ENCODE measurements at regions not wholly inside any gene's neighbourhood (a gene's known extent, or its start where the extent isn't known, plus 50 kb on each side); places are given as distances from the start of the nearest gene placed in this dataset.
"Not testable (repeated sequence)": the region's sequence is repeated elsewhere in the genome, so short reads cannot be mapped to it uniquely, and the experiment has no call there.

DNA sequence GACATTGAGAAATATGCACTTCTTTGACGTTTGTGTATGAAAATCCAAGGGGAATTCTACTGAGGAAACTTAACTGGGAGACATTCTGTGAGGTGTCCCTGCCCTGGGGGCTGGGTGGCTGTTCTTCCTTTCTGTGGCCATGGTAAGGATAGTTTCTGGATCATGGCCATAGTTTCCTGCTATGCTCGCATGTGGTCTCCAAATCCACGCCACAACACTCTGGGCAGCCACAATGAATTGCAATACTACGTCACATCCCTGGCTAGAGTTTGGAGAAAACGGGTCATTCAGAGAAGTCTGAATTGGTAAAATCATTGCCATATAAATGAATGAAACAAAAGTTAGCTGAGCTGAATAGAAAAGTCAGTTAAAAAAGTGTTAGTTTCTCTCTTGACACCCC lies 230.6 kb downstream of the UTRN start:
- DNase-seq (ENCODE audit: low read depth in 1 of 2, low spot score in 1 of 2), result no peak
- in situ Hi-C loops (cut with HindIII; ENCODE audit: low pct_unique_long_range_greater_than_20kb, low sequenced_read_pairs), result no loop called here
- no peak for TF ChIP-seq JUND (IDR thresholded peaks at IDR 0.05; ENCODE audit: low read depth)

DNA sequence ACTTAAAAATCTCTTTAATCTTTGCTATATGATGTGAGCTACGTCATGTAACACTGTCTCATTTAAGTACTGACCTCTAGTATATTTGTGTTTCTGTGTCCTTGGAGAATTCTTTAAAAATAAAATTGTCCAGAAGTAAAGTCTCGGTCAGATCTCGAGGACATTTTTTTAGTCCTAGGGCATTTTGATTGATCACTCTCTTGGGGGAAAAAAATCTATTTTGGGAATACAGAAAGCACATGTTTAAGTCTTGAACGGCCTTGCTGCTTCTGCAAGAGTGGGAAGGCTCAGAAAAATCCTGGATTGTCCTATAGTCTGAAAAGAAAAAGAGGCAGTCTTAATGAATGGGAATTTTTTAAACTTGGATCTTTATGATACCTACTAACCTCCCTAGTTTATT lies 234.3 kb downstream of the UTRN start:
- no peak for DNase-seq (ENCODE audit: low read depth in 1 of 2, low spot score in 1 of 2)
- in situ Hi-C loops (cut with HindIII; ENCODE audit: low pct_unique_long_range_greater_than_20kb, low sequenced_read_pairs), result no loop called here
- no peak for TF ChIP-seq JUND (IDR thresholded peaks at IDR 0.05; ENCODE audit: low read depth)

DNA sequence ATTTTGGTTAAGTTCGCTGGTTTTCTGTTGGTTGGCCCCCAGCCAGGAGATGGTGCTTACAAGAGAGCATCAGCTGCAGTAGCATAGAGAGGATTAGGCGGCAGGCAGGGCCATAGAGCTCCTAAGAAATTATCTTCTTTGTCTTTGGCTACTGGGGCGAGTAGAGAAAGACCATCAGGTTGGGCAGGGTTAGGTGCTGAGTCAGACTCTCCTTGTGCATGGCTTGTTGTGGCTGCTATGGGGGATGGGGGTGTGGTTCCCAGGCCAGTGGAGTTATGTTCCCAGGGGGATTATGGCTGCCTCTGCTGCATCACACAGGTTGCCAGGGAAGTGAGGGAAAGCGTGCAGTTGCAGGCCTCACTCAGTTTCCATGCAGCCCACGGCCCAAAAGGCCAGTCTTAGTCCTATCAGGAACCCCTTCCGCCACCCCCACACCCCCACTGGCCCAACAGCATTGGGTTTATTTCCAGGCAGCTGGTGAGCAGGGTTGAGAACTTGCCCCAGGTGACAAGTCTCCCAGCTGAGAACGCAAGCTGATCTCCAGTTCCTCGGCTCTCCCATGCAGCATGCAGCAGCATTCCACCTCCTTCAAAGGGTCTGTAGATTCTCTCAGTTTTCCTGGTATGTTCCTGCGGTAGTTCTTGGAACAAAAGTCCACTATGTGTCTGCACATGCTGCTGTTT lies 243.7 kb downstream of the UTRN start:
- TF ChIP-seq JUND (IDR thresholded peaks at IDR 0.05; ENCODE audit: low read depth), result no peak
- in situ Hi-C loops (cut with HindIII; ENCODE audit: low pct_unique_long_range_greater_than_20kb, low sequenced_read_pairs), result no loop called here
- no peak for DNase-seq (ENCODE audit: low read depth in 1 of 2, low spot score in 1 of 2)

DNA sequence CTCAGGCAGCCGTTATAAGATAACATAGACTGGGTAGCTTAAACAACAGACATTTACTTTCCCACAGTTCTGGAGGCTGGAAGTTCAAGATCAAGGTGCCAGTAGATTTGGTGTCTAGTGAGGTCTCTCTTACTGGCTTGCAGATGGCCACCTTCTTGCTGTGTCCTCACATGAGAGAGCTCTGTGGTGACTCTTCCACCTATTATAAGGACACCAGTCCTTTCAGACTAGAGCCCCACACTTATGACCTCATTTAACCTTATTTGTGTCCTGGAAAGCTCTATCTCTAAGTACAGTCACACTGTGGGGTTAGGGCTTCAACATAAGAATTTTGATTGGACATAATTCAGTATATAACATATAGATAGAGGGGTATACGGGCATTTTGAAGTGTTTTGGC lies 245.0 kb downstream of the UTRN start:
- TF ChIP-seq JUND (IDR thresholded peaks at IDR 0.05; ENCODE audit: low read depth), result no peak
- in situ Hi-C loops (cut with HindIII; ENCODE audit: low pct_unique_long_range_greater_than_20kb, low sequenced_read_pairs), result no loop called here
- no peak for DNase-seq (ENCODE audit: low read depth in 1 of 2, low spot score in 1 of 2)

DNA sequence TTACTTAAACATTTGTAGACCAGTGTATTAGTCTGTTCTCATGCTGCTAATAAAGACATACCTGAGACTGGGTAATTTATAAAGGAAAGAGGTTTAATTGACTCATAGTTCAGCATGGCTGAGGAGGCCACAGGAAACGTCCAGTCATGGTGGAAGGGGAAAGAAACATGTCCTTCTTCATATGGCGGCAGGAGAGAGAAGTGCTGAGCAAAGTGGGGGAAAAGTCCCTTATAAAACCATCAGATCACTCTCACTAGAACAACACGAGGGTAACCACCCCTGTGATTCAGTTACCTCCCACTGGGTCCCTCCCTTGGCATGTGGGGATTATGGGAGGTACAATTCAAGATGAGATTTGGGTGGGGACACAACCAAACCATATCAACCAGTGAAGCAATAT lies 247.1 kb downstream of the UTRN start:
- in situ Hi-C loops (cut with HindIII; ENCODE audit: low pct_unique_long_range_greater_than_20kb, low sequenced_read_pairs); DNase-seq (ENCODE audit: low read depth in 1 of 2, low spot score in 1 of 2): not testable (repeated sequence)

DNA sequence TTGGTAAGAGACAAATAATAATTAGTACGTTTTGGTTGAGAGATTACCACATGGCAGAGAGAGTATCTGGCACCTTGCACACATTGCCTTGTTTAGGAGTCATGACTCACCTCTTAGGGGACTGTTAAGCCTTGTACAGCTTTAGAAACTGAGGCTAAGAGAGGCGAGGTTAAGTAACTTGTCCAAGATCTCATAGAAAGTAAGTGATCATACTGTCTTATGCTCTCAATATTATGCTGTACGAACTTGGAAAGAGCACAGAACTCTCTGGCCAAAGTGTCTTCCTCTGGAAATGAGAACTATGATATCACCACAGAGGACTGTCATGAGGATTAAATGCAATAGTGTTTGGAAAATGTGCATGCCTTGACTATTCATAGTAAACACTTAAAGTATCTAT lies 249.0 kb downstream of the UTRN start:
- in situ Hi-C loops (cut with HindIII; ENCODE audit: low pct_unique_long_range_greater_than_20kb, low sequenced_read_pairs), result no loop called here
- TF ChIP-seq JUND (IDR thresholded peaks at IDR 0.05; ENCODE audit: low read depth), result no peak
- no peak for DNase-seq (ENCODE audit: low read depth in 1 of 2, low spot score in 1 of 2)

DNA sequence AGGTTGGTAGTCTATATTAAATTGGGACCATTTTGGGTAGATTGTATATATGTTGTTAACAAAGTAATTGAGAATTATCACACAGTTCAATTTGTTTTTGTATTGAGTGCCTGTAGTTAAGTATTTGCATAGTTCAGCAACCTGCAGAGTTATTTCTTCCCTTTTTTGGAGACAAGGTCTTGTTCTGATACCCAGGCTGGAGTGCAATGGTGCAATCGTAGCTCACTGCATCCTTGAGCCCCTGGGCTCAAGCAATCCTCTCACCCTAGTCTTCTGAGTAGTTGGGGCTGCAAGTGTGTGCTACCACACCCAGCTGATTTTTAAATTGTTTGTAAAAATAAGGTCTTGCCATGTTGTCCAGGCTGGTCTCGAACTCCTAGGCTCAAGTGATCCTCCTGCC lies 250.5 kb downstream of the UTRN start:
- no peak for TF ChIP-seq JUND (IDR thresholded peaks at IDR 0.05; ENCODE audit: low read depth)
- DNase-seq (ENCODE audit: low read depth in 1 of 2, low spot score in 1 of 2), result no peak
- in situ Hi-C loops (cut with HindIII; ENCODE audit: low pct_unique_long_range_greater_than_20kb, low sequenced_read_pairs), result no loop called here

DNA sequence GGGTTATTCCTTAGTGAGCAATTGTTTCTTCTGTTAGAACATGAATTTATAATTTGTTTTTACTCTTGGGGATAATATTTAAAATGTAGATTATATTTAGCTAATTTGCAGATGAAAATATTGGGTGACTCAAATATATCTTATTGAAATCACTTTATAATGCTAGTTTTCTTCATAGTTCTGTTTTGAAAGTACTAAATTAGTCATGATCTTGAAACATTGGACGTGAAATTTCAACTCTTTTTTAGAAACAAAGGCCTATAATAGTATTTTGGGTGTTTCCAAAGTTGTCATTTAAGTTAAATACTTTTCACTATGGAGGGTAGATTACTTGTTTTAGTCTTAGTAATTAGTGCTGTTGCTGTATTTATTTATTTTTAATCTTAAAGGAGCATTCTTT lies 250.9 kb downstream of the UTRN start:
- no peak for DNase-seq (ENCODE audit: low read depth in 1 of 2, low spot score in 1 of 2)
- in situ Hi-C loops (cut with HindIII; ENCODE audit: low pct_unique_long_range_greater_than_20kb, low sequenced_read_pairs), result no loop called here
- TF ChIP-seq JUND (IDR thresholded peaks at IDR 0.05; ENCODE audit: low read depth), result no peak

DNA sequence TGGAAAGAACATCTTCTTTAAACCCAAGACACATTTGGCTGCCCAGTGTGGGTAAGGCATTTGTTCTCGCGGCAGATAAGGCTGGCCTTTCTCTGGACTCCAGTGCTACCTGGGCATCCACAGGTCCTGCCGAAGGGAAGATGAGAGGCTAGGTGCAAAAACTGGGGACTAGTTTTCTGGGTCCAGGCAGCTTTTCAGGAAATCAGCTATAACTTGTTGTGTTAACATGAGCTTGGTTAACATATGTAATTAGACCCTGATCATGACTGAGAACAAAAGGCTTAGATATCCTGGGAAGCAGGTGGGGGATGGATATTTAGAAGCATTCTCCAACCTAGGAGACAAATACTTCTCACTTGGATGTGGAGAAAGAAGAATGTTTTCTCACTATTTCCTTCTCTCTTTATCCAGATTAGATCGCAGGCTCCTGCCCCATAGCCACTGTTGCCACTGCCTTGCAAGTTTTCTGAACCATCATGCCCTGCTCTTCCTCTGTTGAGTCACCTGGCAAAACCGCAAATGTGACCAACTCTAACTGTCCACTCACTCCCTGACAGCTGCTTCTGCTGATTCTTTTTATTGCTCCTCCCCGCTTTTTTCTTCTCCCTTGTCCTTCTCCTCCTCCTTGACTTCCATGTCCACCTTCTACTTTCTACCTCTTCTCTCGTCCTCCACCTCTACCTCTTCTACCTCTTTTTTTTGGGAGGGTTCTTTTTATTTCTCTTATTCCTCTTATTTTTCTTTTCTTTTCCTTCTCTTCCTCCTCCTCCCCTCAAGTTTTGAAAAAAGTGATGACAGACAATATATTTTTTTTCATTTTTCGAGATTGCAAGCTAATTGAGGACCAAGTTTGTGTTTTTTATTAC lies 258.1 kb downstream of the UTRN start:
- in situ Hi-C loops (cut with HindIII; ENCODE audit: low pct_unique_long_range_greater_than_20kb, low sequenced_read_pairs), result no loop called here
- TF ChIP-seq JUND (IDR thresholded peaks at IDR 0.05; ENCODE audit: low read depth), result no peak
- DNase-seq (ENCODE audit: low read depth in 1 of 2, low spot score in 1 of 2), result peak in 1 of 2 experiments; percentile 4

DNA sequence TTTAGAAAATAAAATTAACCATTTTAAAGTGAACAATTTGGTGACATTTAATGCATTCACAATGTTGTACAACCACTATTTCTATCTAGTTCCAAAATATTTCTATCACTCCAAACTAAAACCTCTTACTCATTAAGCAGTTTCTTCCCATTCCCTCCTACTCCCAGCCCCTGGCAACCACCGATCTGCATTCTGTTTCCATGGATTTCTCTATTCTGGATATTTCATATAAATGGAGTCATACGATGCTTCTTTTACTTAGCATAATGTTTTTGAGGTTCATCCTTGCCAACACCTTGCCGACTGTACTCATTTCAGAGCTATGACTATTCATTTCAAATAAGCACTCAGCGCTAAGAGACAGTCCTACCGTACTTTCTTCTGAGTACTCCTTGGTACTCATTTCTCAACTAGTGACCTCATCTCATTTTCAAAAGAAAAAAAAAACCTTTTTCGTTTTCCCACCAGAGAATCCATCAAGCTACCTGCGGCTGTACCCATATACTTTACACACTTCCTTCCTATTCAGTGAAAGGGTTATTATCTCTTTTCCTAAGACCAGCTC lies 259.2 kb downstream of the UTRN start:
- DNase-seq (ENCODE audit: low read depth in 1 of 2, low spot score in 1 of 2), result no peak
- in situ Hi-C loops (cut with HindIII; ENCODE audit: low pct_unique_long_range_greater_than_20kb, low sequenced_read_pairs), result no loop called here

DNA sequence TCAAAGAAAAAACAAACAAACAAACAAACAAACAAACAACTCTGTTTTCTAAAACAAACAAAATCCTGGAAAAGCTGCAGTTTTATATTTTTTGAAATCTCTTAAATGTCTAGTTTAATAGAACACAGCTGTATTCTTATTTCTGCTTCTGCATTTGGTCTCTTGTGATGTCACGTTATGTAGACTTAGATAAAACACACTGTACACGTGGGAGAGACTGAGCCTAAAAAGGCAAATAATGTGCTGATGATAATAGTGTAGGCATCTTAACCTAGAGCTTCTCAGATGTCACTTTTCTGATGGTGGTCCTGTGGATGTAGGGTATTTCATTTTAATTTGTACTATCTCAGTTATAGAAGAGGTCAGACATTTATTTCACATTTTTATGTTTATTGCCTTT lies 261.7 kb downstream of the UTRN start:
- no peak for DNase-seq (ENCODE audit: low read depth in 1 of 2, low spot score in 1 of 2)
- in situ Hi-C loops (cut with HindIII; ENCODE audit: low pct_unique_long_range_greater_than_20kb, low sequenced_read_pairs), result no loop called here
- no peak for TF ChIP-seq JUND (IDR thresholded peaks at IDR 0.05; ENCODE audit: low read depth)

More for the DNA sequence above, 259.2 kb downstream of the UTRN start:
- TF ChIP-seq JUND (IDR thresholded peaks at IDR 0.05; ENCODE audit: low read depth), result no peak

DNA sequence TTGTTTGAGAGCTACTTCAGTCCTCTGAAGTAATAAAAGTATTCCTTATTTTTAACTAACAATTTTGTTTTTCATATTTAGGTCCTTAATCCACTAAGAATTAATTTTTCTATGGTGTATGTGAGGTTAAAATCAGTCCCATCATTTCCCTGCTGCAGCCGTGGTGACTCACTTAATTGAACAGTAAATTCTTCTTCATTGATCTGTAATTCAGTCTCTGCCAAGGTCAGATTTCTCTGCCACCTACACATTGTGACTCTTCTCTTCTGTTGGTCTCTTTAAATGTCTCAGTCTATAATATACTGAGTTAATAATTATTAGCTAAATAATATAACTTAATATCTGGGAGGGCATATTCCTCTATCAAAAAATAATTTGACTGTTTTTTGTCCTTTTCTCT lies 262.3 kb downstream of the UTRN start:
- no peak for TF ChIP-seq JUND (IDR thresholded peaks at IDR 0.05; ENCODE audit: low read depth)
- DNase-seq (ENCODE audit: low read depth in 1 of 2, low spot score in 1 of 2), result no peak
- in situ Hi-C loops (cut with HindIII; ENCODE audit: low pct_unique_long_range_greater_than_20kb, low sequenced_read_pairs), result no loop called here

DNA sequence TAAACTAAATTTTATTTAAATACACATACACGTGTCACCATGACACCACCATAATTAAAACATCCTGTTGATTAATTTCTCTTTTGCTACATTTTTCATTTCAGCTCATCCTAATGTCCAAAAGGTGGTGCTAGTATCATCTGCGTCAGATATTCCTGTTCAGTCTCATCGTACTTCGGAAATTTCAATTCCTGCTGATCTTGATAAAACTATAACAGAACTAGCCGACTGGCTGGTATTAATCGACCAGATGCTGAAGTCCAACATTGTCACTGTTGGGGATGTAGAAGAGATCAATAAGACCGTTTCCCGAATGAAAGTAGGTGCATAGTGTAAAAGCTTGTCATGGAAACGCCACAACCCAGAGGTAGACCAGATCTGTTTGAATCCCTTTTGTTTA lies 263.4 kb downstream of the UTRN start:
- DNase-seq (ENCODE audit: low read depth in 1 of 2, low spot score in 1 of 2), result no peak
- in situ Hi-C loops (cut with HindIII; ENCODE audit: low pct_unique_long_range_greater_than_20kb, low sequenced_read_pairs), result no loop called here
- no peak for TF ChIP-seq JUND (IDR thresholded peaks at IDR 0.05; ENCODE audit: low read depth)

All from T47D (cell line).